Activated T-helper 17 cell treated with anti-CD3 and anti-CD28 coated beads, Interleukin-2, amount 50 U/mL, for 72 hours (primary cell): ENCODE measurements at regions not wholly inside any gene's neighbourhood (a gene's known extent, or its start where the extent isn't known, plus 50 kb on each side); places are given as distances from the start of the nearest gene placed in this dataset.
"Not testable (repeated sequence)": the region's sequence is repeated elsewhere in the genome, so short reads cannot be mapped to it uniquely, and the experiment has no call there.

ENCODE experiments used
- ATAC-seq: fragments of 150-1000 bp; cut with Tn5 transposase; replicated peaks from 2 replicates; pipeline ENCODE4 v1.10.0; 2021; ENCODE audit warnings: mild to moderate bottlenecking, moderate library complexity
- H3K27ac Mint-ChIP-seq: one replicate; pipeline ENCODE4 v1.8.0; 2022; ENCODE audit warnings: mixed read lengths
- H3K27me3 Mint-ChIP-seq: one replicate; pipeline ENCODE4 v1.8.0; 2022; ENCODE audit warnings: mixed read lengths
- H3K36me3 Mint-ChIP-seq: one replicate; pipeline ENCODE4 v1.8.0; 2022; ENCODE audit warnings: low read depth, mild to moderate bottlenecking, mixed read lengths
- H3K4me1 Mint-ChIP-seq: one replicate; pipeline ENCODE4 v1.8.0; 2022; ENCODE audit warnings: mixed read lengths
- H3K4me3 Mint-ChIP-seq: one replicate; pipeline ENCODE4 v1.8.0; 2022; ENCODE audit warnings: mild to moderate bottlenecking, mixed read lengths
- H3K9me3 Mint-ChIP-seq: one replicate; pipeline ENCODE4 v1.8.0; 2022; ENCODE audit warnings: mixed read lengths

DNA sequence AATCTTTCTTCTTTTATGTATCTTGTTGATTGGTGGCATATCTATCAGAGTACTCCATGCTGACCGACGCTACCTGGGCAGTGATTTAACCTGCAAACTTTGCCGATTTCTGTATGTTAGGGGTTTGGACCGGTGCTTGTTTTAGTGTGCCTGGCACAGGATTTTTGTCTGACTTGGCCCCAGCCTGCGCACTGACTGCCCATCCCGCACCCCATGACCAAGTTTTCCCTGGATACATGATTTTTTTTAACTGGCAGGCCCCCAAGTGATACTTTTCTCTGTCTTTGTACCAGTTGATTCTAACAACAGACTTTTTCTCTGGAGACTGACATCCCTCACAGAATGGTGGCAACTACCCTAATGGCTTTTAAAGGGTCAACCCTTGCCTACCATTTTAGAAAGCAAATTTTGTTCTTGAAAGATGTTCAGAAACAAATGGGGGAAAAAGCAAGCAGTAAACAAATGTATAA is 69.0 kb upstream of the C1QTNF9B start:
- peaks cover 36% of the 10 kb centered on the region for H3K4me1 Mint-ChIP-seq
- peaks cover 4% of the 10 kb centered on the region for H3K9me3 Mint-ChIP-seq
- H3K36me3 Mint-ChIP-seq: no peaks in the 10 kb centered on the region
- peak overlapping the region; percentile 95 for H3K27ac Mint-ChIP-seq
- peak overlapping the region; percentile 81 for H3K4me3 Mint-ChIP-seq
- no peak for ATAC-seq
- no peaks in the 10 kb centered on the region for H3K27me3 Mint-ChIP-seq

DNA sequence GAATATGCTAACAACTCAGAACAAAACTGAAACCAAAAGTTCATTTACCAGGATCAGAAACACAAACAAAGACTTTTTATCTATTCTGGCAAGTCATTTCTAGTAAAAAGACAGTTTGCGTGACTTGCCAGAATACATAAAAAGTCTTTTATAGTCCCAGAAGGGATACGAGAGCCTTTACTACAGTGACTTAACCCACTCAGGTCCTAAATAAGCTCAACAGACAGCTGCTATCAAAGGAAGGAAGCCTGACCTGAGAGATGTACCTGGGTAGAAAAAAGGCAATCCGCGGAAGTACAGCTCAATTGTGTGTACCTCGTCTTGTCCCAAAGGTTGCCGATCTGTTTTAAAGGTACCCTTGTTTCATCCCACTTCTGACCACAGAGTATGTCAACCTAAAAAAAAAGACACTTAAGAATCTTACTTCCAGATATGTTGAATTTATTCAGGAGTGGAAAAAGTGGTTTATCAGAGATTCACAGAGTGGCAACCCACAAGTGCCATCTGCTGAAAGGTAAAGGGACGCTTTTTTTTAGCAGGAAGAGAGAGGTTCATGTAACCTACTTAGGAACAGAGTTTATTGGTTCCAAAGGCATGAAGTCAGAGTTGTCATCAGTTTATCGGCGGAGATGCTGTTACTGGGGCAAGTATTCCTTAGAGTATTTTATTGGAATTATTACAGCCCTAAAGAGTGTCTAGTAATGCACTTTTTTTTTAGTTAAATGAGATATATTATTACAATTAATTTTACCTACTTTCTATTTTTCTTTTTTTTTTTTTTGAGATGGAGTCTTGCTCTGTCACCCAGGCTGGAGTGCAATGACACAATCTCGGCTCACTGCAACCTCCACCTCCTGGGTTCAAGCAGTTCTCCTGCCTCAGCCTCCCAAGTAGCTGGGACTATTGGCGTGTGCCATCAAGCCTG is 69.7 kb upstream of the C1QTNF9B start:
- ATAC-seq: peak; percentile 80
- Mint-ChIP-seq H3K27me3 (no peaks in the 10 kb centered on the region), H3K27ac (peak overlapping the region; percentile 95), H3K4me3 (peak overlapping the region; percentile 81), H3K4me1 (peaks cover 36% of the 10 kb centered on the region), H3K9me3 (peaks cover 4% of the 10 kb centered on the region), H3K36me3 (no peaks in the 10 kb centered on the region)

DNA sequence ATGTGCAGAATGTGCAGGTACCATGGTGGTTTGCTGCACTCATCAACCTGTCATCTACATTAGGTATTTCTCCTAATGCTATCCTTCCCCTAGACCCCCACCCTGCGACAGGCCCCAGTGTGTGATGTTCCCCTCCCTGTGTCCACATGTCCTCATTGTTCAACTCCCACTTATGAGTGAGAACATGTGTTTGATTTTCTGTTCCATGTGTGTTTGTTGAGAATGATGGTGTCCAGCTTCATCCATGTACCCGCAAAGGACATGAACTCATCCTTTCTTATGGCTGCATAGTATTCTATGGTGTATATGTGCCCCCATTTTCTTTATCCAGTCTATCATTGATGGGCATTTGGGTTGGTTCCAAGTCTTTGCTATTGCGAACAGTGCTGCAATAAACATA is 70.5 kb upstream of the C1QTNF9B start:
- Mint-ChIP-seq H3K27ac (peak overlapping the region; percentile 8), H3K4me1 (peaks cover 36% of the 10 kb centered on the region), H3K4me3 (peak overlapping the region; percentile 31)
- H3K27me3 Mint-ChIP-seq, H3K36me3 Mint-ChIP-seq, H3K9me3 Mint-ChIP-seq, ATAC-seq: not testable (repeated sequence)

DNA sequence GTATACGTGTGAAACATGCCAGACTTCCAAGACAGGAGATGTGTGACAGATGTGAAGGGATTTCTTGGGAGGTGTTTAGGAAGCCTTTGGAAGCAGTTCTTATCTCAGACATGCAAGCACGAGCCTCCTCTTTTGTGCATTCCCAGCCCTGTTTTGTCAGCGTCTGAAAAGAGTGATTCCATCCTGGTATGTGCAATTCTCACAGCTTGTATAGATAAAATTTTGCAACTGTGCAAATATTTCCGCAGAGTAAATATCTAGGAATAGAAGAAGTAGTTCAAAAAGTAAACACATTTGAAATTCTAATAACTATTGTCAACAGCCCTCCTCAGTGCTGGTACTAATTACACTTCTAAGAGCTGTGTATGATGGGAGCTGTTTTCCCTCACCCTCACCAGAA is 72.3 kb upstream of the C1QTNF9B start:
- Mint-ChIP-seq H3K9me3 (peaks cover 4% of the 10 kb centered on the region), H3K4me1 (peaks cover 22% of the 10 kb centered on the region), H3K27me3 (no peaks in the 10 kb centered on the region), H3K36me3 (no peaks in the 10 kb centered on the region), H3K4me3 (no peak overlapping the region), H3K27ac (no peak overlapping the region)
- no peak for ATAC-seq

DNA sequence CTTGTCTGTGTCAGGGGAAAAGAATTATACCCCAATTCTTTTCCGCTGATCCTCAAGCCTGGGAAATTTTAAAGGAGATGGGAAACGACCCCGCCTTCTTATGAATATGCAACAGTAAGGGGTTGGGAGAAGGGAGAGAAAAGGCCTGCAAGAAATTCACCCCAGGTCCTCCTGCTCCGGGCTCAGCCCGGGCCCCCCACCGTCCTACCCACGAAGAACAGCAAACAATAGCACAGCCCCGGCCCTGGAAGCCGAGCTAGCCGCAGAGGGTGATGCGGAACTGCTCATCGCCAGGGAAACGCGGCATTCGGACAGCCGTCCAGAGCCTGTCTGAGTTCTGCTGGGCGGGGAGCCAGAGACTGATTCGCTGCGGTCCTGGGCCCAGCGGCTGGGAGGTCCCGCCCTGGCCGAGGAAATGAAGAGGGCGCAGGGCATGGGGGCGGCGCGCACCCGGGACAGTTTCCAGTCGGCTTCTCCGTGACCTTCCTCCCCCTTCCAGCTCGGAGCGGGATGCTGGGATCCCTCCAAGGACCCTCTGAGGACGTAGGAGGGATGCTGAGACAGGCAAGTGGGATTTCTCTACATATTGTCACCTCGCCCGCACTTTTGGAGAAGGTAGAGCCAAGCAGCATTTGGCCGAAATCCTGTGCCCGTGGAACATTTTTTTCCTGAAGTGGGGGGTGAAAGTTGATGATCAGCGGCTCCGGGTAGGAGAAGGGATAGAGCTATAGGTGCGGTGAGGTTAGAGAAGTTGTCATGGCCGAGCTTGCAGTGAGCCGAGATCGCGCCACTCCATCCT is 82.3 kb upstream of the C1QTNF9B start:
- Mint-ChIP-seq H3K27ac (peak overlapping the region; percentile 90), H3K36me3 (peaks cover 6% of the 10 kb centered on the region), H3K27me3 (peaks cover 12% of the 10 kb centered on the region), H3K9me3 (no peaks in the 10 kb centered on the region), H3K4me3 (peak overlapping the region; percentile 86), H3K4me1 (peaks cover 5% of the 10 kb centered on the region)
- peak; percentile 71 for ATAC-seq

DNA sequence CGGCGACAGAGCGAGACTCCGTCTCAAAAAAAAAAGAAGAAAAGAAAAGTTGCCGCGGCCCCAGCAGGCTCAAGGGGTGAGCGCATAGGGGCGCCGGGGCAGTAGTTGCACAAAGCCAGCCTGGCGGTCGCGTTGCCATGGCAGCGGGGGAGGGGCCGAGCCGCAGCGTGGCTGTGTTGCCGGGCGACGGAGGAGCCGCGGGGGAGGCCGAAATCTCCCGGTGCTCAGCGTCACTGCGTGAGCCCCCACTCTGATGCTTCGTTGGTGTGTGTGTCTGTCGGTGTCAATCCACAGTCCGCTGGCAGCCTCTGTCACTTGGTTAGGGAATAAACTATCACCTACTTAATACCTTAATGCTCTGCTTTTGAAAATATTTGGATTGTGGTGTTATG is 82.9 kb upstream of the C1QTNF9B start:
- Mint-ChIP-seq H3K4me1 (peaks cover 5% of the 10 kb centered on the region), H3K4me3 (peak overlapping the region; percentile 86), H3K27me3 (peaks cover 12% of the 10 kb centered on the region), H3K36me3 (peaks cover 6% of the 10 kb centered on the region), H3K27ac (peak overlapping the region; percentile 90), H3K9me3 (no peaks in the 10 kb centered on the region)
- peak; percentile 93 for ATAC-seq

DNA sequence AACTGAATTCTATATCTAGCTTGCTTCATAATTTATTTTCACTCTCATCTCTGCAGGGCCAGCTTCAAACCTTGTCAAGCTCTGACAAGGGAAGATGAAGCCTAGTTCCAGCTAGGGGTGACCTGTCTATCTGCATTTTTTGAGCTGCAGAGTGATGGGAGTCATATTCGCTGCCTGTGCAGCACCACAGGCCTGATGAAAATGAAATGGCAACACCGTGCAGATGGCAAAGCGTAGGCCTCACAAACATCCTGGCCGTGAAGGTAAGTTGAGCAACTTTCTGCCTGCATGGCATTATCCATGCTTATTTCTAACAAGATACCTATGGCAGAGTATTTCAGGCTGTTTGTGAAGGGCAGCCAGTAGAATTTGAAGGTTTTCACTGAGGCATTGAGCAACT is 86.4 kb upstream of the C1QTNF9B start:
- Mint-ChIP-seq H3K4me1 (peaks cover 5% of the 10 kb centered on the region), H3K27me3 (peaks cover 13% of the 10 kb centered on the region)
- no peak for ATAC-seq

DNA sequence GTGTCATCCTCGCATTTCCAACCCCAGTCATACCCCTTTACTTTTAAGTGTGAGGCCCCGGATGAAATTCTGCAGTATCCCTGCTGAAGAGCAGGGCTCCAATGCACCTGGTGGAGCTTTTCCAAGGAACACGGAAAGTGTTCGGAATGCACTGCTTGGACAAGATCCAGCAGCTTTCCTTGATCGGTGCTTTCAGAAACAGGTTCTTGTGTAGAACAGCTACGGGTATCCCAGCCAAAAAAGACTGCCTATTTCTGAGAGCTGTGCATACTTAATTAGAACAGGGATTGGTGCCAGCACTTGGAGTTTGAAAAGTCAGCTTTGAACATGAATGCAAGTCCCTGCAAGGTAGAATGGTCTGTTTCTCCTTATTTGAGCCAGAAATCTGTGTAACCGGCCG is 87.2 kb upstream of the C1QTNF9B start:
- Mint-ChIP-seq H3K27ac (no peak overlapping the region), H3K27me3 (peaks cover 10% of the 10 kb centered on the region), H3K4me3 (no peak overlapping the region), H3K4me1 (peaks cover 5% of the 10 kb centered on the region), H3K36me3 (peaks cover 6% of the 10 kb centered on the region), H3K9me3 (no peaks in the 10 kb centered on the region)
- no peak for ATAC-seq

More for the DNA sequence above, 86.4 kb upstream of the C1QTNF9B start:
- Mint-ChIP-seq H3K27ac (no peak overlapping the region), H3K36me3 (peaks cover 6% of the 10 kb centered on the region), H3K4me3 (no peak overlapping the region), H3K9me3 (no peaks in the 10 kb centered on the region)

DNA sequence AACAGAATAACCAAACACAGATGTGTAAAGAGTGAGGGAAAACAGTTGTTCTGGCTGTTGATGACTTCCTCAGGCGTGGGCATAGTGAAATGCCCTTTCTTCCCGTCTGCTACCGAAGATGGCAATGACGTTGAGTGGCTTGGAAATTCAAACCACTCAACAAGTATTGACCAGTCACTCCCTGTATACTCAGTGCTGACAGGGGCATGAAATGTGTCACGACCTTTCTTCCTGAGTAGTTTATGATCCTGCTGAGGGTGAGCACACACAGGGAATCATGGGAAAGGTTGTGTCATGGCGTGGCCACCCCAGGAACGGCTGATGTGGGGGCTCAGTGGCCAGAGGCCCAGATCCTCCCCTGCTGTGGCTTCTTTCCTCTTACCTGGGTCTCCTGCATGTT is 87.8 kb upstream of the C1QTNF9B start:
- Mint-ChIP-seq H3K4me3 (no peak overlapping the region), H3K4me1 (peaks cover under 1% of the 10 kb centered on the region), H3K27ac (no peak overlapping the region), H3K27me3 (peaks cover 9% of the 10 kb centered on the region), H3K36me3 (peaks cover 4% of the 10 kb centered on the region), H3K9me3 (no peaks in the 10 kb centered on the region)
- ATAC-seq: no peak

DNA sequence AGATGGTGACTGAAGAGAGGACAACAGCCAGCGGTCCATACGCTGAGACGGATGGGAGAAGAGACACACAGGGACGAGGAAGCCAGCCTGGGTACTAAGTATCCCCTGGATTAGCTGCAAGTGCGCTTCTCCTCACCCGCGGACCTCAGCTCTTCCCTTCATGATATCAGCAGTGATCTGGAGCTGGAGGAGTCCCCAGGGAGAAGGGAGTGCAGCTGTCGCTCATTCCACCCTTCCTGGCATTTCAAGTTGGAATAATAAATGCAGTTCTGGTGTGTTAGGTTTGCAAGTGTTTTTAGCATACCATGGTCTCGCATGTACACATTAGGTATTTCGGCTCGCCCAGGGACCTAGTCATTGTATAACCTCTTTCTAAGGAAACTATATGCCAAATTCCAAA is 88.5 kb upstream of the C1QTNF9B start:
- no peaks in the 10 kb centered on the region for H3K9me3 Mint-ChIP-seq
- H3K36me3 Mint-ChIP-seq: no peaks in the 10 kb centered on the region
- peaks cover 17% of the 10 kb centered on the region for H3K27me3 Mint-ChIP-seq
- no peak overlapping the region for H3K4me3 Mint-ChIP-seq
- H3K4me1 Mint-ChIP-seq: no peaks in the 10 kb centered on the region
- no peak overlapping the region for H3K27ac Mint-ChIP-seq
- ATAC-seq: no peak

DNA sequence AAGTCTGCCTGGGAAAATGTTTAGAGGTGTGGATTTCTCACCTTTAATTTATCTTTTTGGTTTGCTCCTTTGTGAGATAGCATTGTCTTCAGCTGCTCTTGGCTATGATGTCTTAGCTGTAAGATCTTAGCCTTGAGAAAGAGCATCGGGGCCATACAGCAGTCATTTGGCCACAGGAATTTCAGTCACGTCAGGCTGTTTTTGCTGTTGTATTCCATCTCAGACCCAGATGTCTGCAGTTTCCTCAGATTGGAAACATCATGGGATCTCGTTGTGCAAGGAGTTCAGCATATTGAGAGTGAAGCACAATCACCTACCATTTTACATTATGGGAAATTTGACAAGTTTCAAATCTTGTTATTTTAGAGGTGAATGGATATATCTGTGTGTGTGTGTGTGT is 89.3 kb upstream of the C1QTNF9B start:
- no peak overlapping the region for H3K27ac Mint-ChIP-seq
- no peak for ATAC-seq
- no peak overlapping the region for H3K4me3 Mint-ChIP-seq
- no peaks in the 10 kb centered on the region for H3K9me3 Mint-ChIP-seq
- no peaks in the 10 kb centered on the region for H3K4me1 Mint-ChIP-seq
- H3K27me3 Mint-ChIP-seq: peaks cover 17% of the 10 kb centered on the region
- no peaks in the 10 kb centered on the region for H3K36me3 Mint-ChIP-seq

DNA sequence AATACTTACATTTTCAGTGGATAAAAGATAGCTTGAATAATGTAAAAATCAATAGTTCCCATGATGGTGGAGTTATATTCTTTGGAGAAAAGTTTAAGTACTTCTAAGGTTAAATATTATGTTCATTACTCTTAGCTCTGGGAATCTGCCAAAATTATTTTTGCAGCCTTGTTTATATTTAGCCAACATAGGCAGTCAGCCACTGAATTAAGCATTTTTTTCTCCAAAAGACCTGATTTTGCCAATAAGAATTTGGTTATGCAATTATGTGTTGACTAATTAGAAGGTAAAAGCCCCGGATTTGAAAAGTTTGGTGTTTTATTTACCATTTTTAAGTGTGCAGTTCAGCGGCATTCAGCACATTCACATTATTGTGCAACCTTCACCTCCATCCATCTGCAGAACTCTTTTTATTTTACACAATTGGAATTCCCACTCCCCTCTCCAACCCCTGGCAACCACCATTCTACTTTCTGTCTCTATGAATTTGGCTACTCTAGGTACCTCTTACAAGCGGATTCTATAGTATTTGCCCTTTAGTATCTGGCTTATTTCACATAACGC is 90.1 kb upstream of the C1QTNF9B start:
- H3K27ac Mint-ChIP-seq: no peak overlapping the region
- H3K4me3 Mint-ChIP-seq: no peak overlapping the region

DNA sequence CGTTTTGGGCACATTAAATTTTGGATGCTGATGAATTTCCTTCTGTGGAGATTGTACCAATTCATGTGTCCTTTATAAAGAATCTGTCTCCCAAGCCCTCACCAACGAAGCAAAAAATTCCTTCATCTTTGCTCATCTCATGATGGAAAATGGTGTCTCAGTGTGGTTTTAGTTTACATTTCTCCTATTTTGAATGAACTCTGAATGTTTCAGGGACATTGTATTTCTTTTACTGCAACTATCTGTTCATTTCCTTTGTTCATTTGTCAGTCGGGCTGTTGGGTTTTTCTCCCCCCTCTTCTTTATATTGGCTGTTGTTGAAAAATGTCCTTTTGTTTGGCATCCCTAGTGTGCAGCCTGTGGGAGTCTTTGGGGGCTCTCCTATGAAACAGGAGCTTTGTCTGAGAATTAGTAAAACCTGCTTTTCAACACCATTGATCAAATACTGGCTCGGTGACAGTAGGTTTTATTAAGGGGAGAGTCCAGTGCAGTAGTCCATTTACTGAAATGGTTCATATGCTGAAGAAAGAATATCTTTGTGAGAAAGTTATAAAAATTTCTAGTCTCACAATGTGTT is 91.3 kb upstream of the C1QTNF9B start:
- no peak overlapping the region for H3K4me3 Mint-ChIP-seq
- no peak overlapping the region for H3K27ac Mint-ChIP-seq
- H3K4me1 Mint-ChIP-seq: no peaks in the 10 kb centered on the region
- H3K27me3 Mint-ChIP-seq: peaks cover 17% of the 10 kb centered on the region
- H3K9me3 Mint-ChIP-seq: no peaks in the 10 kb centered on the region
- no peak for ATAC-seq
- H3K36me3 Mint-ChIP-seq: no peaks in the 10 kb centered on the region

More for the DNA sequence above, 90.1 kb upstream of the C1QTNF9B start:
- Mint-ChIP-seq H3K27me3 (peaks cover 17% of the 10 kb centered on the region), H3K9me3 (no peaks in the 10 kb centered on the region), H3K36me3 (no peaks in the 10 kb centered on the region), H3K4me1 (no peaks in the 10 kb centered on the region)
- ATAC-seq: no peak

DNA sequence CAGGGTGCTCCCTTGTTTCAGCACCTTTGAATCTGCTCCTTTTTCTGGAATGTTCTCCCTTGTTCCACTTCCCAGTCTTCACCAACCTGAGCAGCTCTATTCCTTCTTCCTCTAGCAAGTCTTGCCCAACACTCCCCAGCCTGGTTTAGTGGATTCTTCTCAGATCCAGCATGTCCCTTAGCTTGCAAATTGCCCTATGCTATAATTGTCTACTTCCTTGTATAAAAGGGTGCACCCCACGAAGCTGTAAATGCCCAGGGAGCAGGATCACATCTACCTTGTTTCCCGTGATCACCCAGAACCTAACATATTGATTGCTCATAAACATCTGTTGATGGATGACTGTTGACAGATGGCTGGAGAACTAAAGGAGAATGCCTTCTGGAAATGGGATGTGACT is 93.2 kb upstream of the C1QTNF9B start:
- Mint-ChIP-seq H3K27me3 (peaks cover 15% of the 10 kb centered on the region), H3K27ac (no peak overlapping the region), H3K4me3 (no peak overlapping the region), H3K36me3 (no peaks in the 10 kb centered on the region), H3K4me1 (no peaks in the 10 kb centered on the region), H3K9me3 (no peaks in the 10 kb centered on the region)
- no peak for ATAC-seq
